Ascending aorta (tissue), 2 donors: ENCODE measurements at regions not wholly inside any gene's neighbourhood (a gene's known extent, or its start where the extent isn't known, plus 50 kb on each side); places are given as distances from the start of the nearest gene placed in this dataset.

Experiments used
- DNase-seq, 2 donors: peaks; one replicate each; pipeline ENCODE4 v3.0.0-alpha.2; 2019; ENCODE audit warnings: low spot score in 2 of 2
- H3K27ac ChIP-seq, 2 donors: fragments of 200-600 bp; sonication (generic); one replicate each; pipeline ENCODE4 v1.5.1; 2016 to 2017; ENCODE audit warnings: mild to moderate bottlenecking in 1 of 2
- H3K27me3 ChIP-seq: fragments of 200-600 bp; sonication (generic); one replicate; pipeline ENCODE4 v1.5.1; 2017
- H3K36me3 ChIP-seq, 2 donors: fragments of 200-600 bp; sonication (generic); one replicate each; pipeline ENCODE4 v1.5.1; 2016
- H3K4me1 ChIP-seq, 2 donors: fragments of 200-600 bp; sonication (generic); one replicate each; pipeline ENCODE4 v1.5.1; 2016 to 2017; ENCODE audit warnings: mild to moderate bottlenecking in 1 of 2
- H3K4me3 ChIP-seq, 2 donors: fragments of 200-600 bp; sonication (generic); one replicate each; pipeline ENCODE4 v1.5.1; 2016 to 2017; ENCODE audit warnings: mild to moderate bottlenecking in 1 of 2
- H3K9me3 ChIP-seq, 2 donors: fragments of 200-600 bp; sonication (generic); one replicate each; pipeline ENCODE4 v1.5.1; 2016
- CTCF ChIP-seq, 3 experiments: fragments of 200-600 bp in 2 of 3; fragments of 450-650 bp in 1 of 3; sonication (generic) in 2 of 3; IDR thresholded peaks; one replicate each; pipeline ENCODE4 v1.5.1; 2016 to 2019; ENCODE audit warnings: antibody characterized with exemption in 3 of 3, mild to moderate bottlenecking in 1 of 3, moderate library complexity in 1 of 3
- intact Hi-C: fragments of 100-400 bp; cut with DNase I; formaldehyde crosslinking; loops from one replicate; pipeline ENCODE4 v1.15.1; 2023

GRCh38 chr21:35198982-35199732 is 150.1 kb upstream of the RUNX1 start:
- no peaks in the 10 kb centered on the region for H3K27me3 ChIP-seq
- peaks cover 0 to 9% of the 10 kb centered on the region in 2 donors for H3K4me1 ChIP-seq
- no peak overlapping the region for H3K27ac ChIP-seq
- no peaks in the 10 kb centered on the region for H3K36me3 ChIP-seq
- intact Hi-C loops, result no loop called here
- no peak for DNase-seq
- H3K9me3 ChIP-seq, result no peaks in the 10 kb centered on the region
- TF ChIP-seq CTCF (IDR thresholded peaks at IDR 0.05), result no peak
- H3K4me3 ChIP-seq, result no peak overlapping the region

- H3K36me3 ChIP-seq, result no peaks in the 10 kb centered on the region
- H3K27me3 ChIP-seq, result no peaks in the 10 kb centered on the region
- peak overlapping the region in 1 of 2 donors; percentile 45 for H3K27ac ChIP-seq
- no peak for TF ChIP-seq CTCF (IDR thresholded peaks at IDR 0.05)
- peaks cover 0 to 4% of the 10 kb centered on the region in 2 donors for H3K4me1 ChIP-seq
- DNase-seq, result no peak
- intact Hi-C loops, result no loop called here
- H3K9me3 ChIP-seq, result no peaks in the 10 kb centered on the region
- no peak overlapping the region for H3K4me3 ChIP-seq
Observed at GRCh38 chr21:35198565-35198964, 149.5 kb upstream of the RUNX1 start.

DNA sequence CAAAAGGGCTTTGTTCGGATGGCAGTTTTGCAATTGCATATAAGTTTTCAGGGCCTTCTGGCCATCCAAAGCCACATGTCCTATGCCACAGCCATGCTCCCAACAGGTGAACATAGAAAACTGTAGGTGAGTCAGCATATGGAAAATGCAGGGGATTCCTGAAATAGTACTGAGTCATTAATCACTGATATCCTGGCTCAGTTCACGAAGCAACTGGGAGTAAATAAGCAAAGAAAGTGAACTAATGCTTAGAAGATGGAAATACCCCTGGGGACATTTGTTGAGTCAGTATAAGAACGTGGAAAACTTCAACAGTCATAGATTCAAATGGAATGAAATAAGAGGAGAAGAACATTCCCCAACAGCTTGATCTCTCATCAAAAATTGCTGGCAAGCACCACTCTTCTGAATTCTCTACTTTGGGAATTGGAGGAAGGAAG is 148.9 kb upstream of the RUNX1 start:
- Histone ChIP-seq H3K4me3 (no peak overlapping the region), H3K27ac (peak overlapping the region; percentile 17 to 45), H3K4me1 (peaks cover 0 to under 1% of the 10 kb centered on the region in 2 donors), H3K27me3 (no peaks in the 10 kb centered on the region), H3K36me3 (no peaks in the 10 kb centered on the region), H3K9me3 (no peaks in the 10 kb centered on the region)
- no peak for DNase-seq
- TF ChIP-seq CTCF (IDR thresholded peaks at IDR 0.05), result no peak
- intact Hi-C loops, result no loop called here

DNA sequence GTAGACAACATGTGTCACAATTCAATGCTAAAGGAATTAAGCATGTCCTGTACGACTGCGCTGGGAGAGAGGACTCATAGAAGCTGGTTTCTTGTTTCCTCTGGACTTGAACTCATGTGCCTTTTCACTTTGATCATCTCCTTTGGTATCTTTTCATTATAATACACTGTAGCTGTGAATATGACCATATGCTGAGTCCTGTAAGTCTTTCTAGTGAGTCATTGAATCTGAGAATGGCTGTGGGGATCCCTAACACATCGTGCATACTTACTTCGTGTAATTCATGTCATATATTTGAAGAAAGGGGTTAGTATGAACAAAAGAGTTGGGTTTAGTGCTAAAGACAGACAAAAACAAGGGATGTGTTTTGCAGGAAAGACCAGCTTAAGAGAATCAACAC is 148.1 kb upstream of the RUNX1 start:
- no peak overlapping the region for H3K4me3 ChIP-seq
- no peaks in the 10 kb centered on the region for H3K36me3 ChIP-seq
- H3K27ac ChIP-seq, result no peak overlapping the region
- intact Hi-C loops, result no loop called here
- H3K9me3 ChIP-seq, result no peaks in the 10 kb centered on the region
- H3K27me3 ChIP-seq, result no peaks in the 10 kb centered on the region
- TF ChIP-seq CTCF (IDR thresholded peaks at IDR 0.05), result no peak
- DNase-seq, result no peak
- no peaks in the 10 kb centered on the region for H3K4me1 ChIP-seq

DNA sequence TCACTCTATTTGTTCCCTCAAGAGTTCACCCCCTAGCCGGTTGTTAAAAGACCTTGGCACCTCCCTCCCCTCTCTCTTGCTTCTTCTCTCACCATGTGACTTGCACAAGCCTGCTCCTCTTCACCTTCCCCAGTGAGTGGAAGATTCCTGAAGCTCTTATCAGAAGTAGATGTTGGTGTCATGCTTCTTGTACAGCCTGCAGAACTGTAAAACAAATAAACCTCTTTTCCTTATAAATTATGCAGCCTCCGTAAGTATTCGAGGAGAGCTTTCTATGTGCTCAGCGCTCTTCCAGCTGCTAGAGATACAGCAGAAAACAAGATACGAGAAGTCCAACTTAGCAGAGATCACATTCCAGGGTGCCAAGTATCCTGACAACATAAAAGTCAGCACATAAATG is 147.0 kb upstream of the RUNX1 start:
- no peak for DNase-seq
- intact Hi-C loops, result no loop called here
- Histone ChIP-seq H3K36me3 (no peaks in the 10 kb centered on the region), H3K4me3 (no peak overlapping the region), H3K27ac (no peak overlapping the region), H3K27me3 (no peaks in the 10 kb centered on the region), H3K4me1 (no peaks in the 10 kb centered on the region), H3K9me3 (no peaks in the 10 kb centered on the region)
- TF ChIP-seq CTCF (IDR thresholded peaks at IDR 0.05), result no peak
